Fibroblast of villous mesenchyme (primary cell): ENCODE measurements at regions not wholly inside any gene's neighbourhood (a gene's known extent, or its start where the extent isn't known, plus 50 kb on each side); places are given as distances from the start of the nearest gene placed in this dataset.
"Not testable (repeated sequence)": the region's sequence is repeated elsewhere in the genome, so short reads cannot be mapped to it uniquely, and the experiment has no call there.

ENCODE experiments used
- DNase-seq: peaks from one replicate; pipeline ENCODE4 v3.0.0-alpha.2; 2010; ENCODE audit warnings: low read depth
- H3K4me3 ChIP-seq: 2 replicates; pipeline ENCODE4 v1.5.1; 2011; ENCODE audit warnings: low read depth, mild to moderate bottlenecking, low read length
- TF ChIP-seq, protein P1 (sequence below): IDR thresholded peaks from 2 replicates; pipeline ENCODE4 v1.5.1; 2012; ENCODE audit warnings: low read depth, mild to moderate bottlenecking, low read length; ENCODE audit not compliant: insufficient read depth

DNA sequence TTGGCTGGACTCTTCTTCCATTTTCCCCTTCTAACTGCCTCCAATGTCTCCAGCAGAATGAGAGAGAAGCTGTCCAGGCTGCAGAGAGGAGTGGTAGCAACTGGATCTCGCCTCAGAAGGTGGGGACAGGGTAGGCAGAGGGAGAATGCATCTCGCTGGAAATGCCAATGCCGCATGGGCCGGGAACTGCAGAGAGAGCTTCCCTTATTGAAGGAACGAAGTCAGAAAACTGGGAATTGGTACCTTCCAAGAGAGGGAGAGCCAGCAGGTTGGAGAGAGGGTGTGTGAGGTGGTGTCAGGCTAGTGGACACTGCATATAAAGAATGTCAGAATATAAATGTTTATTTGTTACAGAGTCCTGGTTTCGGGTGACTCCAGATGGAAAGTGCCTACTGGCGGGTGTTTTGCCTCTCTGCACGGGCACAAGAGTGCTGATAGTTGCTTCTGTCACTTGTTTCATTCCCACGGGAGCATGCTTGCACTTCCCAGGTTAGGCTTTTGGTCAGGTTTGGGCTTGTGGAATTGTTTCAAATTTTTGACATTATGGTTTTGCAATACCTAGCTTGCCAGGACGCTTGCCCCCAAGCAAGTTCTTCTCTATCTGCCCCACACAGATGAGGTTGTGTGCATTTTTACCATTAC lies 156.8 kb upstream of the STS start:
- no peak for DNase-seq
- H3K4me3 ChIP-seq = no peak overlapping the region
- TF ChIP-seq, protein P1, sequence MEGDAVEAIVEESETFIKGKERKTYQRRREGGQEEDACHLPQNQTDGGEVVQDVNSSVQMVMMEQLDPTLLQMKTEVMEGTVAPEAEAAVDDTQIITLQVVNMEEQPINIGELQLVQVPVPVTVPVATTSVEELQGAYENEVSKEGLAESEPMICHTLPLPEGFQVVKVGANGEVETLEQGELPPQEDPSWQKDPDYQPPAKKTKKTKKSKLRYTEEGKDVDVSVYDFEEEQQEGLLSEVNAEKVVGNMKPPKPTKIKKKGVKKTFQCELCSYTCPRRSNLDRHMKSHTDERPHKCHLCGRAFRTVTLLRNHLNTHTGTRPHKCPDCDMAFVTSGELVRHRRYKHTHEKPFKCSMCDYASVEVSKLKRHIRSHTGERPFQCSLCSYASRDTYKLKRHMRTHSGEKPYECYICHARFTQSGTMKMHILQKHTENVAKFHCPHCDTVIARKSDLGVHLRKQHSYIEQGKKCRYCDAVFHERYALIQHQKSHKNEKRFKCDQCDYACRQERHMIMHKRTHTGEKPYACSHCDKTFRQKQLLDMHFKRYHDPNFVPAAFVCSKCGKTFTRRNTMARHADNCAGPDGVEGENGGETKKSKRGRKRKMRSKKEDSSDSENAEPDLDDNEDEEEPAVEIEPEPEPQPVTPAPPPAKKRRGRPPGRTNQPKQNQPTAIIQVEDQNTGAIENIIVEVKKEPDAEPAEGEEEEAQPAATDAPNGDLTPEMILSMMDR = no peak

DNA sequence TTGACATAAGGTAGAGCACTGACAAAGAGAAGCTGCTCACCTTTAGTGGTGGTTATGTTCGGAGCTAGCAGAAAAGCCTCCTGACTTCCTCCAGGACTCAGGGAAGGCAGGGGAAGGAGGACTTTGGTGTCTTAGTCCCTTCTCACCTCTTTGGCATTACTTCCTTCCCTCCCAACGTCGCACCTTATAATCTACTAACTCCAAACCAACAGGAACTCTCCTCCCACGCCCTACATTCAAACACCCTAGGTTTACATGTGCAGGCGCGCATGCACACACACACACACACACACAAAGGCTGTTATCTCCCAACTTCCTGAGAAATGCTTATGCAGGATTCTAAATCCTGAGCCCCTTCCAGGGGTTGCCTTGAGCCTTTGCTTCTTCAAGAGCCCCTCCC lies 157.7 kb upstream of the STS start:
- TF ChIP-seq, protein P1 = no peak
- no peak for DNase-seq
- no peak overlapping the region for H3K4me3 ChIP-seq

DNA sequence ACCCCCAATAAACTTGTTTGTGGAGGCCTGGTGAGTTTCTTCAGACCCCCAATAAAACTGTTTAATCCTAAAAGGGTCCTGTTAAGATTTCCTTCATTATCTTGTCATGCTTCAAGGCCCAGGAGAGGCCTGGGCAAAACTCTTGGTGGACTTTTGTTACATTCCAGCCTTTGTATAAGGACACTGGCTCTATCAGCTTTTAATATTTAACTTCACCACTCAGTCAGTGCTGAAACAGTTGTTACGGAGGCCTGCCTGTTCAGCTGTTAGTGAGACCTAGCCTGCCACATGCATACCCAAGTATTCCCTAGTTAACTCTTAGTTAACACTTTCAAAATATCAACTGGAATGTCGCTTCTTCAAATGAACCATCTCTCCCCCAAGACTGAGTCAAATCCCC lies 158.8 kb upstream of the STS start:
- not testable (repeated sequence) for DNase-seq

DNA sequence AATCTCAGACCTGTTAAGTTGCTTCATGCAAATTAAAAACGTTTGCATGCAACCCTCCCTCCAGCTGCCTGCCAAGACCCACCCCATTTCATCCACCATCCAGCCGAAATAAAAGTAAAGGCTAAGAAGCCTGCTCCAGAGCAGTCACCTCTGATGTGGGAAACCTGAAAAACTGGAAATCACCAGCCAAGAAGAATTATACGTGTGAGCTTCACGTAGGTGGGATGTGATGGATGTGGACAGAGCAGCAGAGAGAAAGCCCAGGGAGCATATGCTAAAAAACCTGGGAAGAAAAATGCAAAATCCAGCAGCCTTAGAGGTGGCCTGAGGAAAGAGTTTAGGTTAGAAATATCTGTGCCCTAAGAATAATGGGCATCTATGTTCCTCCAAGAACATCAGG lies 160.6 kb upstream of the STS start:
- no peak overlapping the region for H3K4me3 ChIP-seq
- DNase-seq = no peak
- TF ChIP-seq, protein P1 = no peak

More for the DNA sequence above, 158.8 kb upstream of the STS start:
- not testable (repeated sequence) for H3K4me3 ChIP-seq

DNA sequence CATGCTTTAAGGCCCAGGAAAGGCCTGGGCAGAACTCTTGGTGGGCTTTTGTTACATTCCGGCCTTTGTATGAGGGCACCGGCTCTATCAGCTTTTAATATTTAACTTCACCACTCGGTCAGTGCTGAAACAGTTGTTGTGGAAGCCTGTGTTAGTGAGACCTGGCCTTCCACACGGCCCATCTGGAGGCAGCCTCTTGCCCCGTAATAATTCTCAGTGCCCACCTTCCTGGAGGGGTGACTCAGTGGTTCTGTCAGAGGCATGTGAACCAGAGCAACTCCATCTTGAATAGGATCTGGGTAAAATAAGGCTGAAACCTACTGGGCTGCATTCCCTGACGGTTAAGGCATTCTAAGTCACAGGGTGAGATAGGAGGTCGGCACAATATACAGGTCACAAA lies 162.0 kb upstream of the STS start:
- no peak for DNase-seq
- TF ChIP-seq, protein P1 = no peak
- no peak overlapping the region for H3K4me3 ChIP-seq

DNA sequence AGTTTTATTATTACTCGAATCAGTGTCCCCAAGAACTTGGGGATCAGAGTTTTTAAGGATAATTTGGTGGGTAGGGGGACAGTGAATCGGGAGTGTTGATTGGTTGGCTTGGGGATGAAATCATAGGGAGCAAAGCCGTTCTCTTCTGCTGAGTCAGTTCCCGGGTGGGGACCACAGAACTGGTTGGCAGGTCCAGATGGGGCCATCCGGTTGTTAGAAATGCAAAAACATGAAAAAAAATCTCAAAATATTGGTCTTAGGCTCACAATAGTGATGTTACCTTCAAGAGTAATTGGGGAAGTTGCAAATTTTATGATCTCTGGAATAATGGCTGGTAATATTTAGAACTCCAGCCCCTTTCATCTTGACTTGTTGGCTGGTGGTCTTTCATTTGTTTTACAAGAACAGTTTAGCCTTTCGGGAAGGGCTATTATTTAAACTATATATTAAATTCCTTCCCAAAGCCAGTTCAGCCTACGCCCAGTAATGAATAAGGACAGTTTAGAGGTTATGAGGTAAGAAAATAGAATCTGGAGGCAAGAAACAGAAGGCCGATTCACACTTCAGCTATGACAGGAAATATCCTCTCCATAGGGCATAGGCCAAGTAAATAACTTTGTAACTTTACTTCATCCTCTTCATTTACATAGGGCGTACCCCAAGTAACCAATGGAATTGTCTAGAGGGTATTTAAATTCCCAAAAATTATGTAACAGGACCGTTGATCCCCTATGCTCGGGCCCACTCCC lies 164.1 kb upstream of the STS start:
- DNase-seq = no peak
- H3K4me3 ChIP-seq = no peak overlapping the region
- TF ChIP-seq, protein P1 = no peak

DNA sequence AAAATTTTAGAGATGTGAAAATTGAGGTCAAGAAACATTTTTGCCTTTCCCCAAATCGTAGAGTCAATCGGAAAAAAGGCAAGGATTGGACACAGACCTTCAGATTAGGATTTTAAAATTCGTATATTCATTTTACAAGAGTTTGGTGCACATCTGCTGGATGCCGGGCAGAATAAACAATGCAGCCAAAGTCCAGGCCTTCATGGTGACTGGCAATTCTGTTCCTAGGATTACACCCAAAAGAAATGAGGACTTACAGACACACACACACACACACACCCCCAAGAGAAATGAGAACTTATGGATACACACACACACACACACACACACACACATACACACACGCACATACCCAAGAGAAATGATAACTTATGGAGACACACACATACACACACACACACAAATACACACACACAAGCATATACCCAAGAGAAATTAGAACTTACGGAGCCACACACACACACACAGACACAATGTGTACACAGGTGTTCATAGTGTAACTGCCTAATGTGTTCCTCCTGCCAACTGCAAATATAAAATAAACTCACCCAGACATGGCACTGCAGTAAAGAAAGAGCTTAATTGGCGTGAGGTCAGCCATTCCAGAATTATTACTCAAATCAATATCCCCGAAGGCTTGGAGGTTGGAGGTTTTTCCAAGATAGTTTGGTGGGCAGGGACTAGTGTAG lies 165.7 kb upstream of the STS start:
- no peak overlapping the region for H3K4me3 ChIP-seq
- TF ChIP-seq, protein P1 = no peak
- DNase-seq = no peak
